Cardiac fibroblast (primary cell): ENCODE measurements at regions not wholly inside any gene's neighbourhood (a gene's known extent, or its start where the extent isn't known, plus 50 kb on each side); places are given as distances from the start of the nearest gene placed in this dataset.

Experiments
- DNase-seq, 2 donors: peaks; one replicate each; pipeline versions ENCODE4 v3.0.0 to v3.0.0-alpha.2; 2010; ENCODE audit warnings: low read depth in 2 of 2
- H3K4me3 ChIP-seq, 2 donors: replicated peaks in 1 of 2; 1 replicate in 1 of 2; 2 replicates in 1 of 2; pipeline ENCODE4 v1.5.1; 2011; ENCODE audit warnings: low read depth in 2 of 2, low read length in 2 of 2, mild to moderate bottlenecking in 2 of 2, moderate library complexity in 1 of 2
- CTCF ChIP-seq: IDR thresholded peaks from one replicate; pipeline ENCODE4 v1.5.1; 2011; ENCODE audit warnings: low read depth, mild to moderate bottlenecking, low read length, inconsistent platforms

DNA sequence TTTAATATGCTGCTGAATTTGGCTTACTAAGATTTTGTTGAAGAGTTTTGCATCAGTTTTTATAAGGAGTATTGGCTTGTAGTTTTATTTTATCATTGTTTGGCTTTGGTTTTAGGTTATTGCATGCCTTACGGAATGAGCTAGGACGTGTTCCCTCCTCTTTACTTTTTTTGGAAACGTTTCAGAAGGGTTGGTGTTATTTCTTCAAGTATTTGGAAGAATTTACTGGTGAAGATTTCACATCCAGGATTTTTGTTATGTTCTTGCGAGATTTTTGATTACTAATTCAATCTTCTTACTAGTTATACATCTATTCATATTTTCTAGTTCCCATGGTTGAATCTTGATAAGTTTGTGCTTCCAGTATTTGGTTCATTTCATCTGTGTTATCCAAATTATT lies 823.2 kb downstream of the SLC6A15 start:
- no peak for DNase-seq
- H3K4me3 ChIP-seq, result no peak overlapping the region
- no peak for TF ChIP-seq CTCF

DNA sequence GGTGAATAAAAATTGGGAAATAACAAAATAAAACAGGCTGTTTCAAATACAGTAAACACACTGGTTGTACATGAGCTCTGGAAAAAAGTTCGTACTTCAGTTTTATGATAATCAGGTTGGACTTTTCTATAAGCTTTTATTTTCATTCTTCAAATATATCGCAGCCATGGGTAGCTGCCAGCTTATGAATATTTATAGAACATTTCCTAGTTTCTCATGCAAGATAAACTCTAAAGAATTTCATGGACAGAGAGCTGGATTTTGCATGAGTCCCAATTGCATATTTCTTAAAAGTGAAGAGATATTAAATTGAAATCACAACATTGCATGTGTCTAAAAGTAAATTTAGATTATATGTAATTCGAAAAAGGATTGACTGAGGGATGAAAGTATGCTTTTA lies 827.6 kb downstream of the SLC6A15 start:
- TF ChIP-seq CTCF, result no peak
- H3K4me3 ChIP-seq, result no peak overlapping the region
- no peak for DNase-seq

GRCh38 chr12:84079626-84080025 lies 833.0 kb downstream of the SLC6A15 start:
- no peak for DNase-seq
- TF ChIP-seq CTCF, result no peak
- H3K4me3 ChIP-seq, result no peak overlapping the region

DNA sequence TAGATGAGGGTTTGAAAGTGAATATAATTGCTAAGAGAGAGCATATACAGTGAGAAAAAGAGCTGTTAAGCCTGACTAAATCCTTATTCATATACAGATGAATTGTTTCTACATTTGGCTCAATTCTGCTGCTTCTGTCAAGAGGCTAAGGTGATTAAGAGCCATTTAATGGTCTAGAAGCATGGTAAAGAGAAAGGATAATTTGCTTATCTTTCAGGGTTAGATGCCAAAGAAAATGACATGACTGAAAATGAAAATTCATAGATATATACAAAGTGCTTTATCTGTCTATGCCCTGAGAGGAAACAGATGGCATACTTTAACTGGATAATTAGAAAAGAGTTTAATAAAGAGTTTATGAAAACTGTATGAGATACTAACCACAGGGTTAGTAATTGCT lies 834.9 kb downstream of the SLC6A15 start:
- no peak for TF ChIP-seq CTCF
- DNase-seq, result peak in 1 of 2 donors; percentile 12

GRCh38 chr12:84075991-84076390 lies 836.6 kb downstream of the SLC6A15 start:
- no peak overlapping the region for H3K4me3 ChIP-seq
- TF ChIP-seq CTCF, result no peak
- DNase-seq, result no peak

More for the DNA sequence above, 834.9 kb downstream of the SLC6A15 start:
- no peak overlapping the region for H3K4me3 ChIP-seq

- peak in 1 of 2 donors; percentile 10 for DNase-seq
- no peak for TF ChIP-seq CTCF
Observed at GRCh38 chr12:84073401-84073800, 839.2 kb downstream of the SLC6A15 start.

GRCh38 chr12:84072961-84073360 lies 839.6 kb downstream of the SLC6A15 start:
- H3K4me3 ChIP-seq, result no peak overlapping the region
- no peak for TF ChIP-seq CTCF
- DNase-seq, result no peak

More at GRCh38 chr12:84073401-84073800, 839.2 kb downstream of the SLC6A15 start:
- no peak overlapping the region for H3K4me3 ChIP-seq
